ENCODE measurements at regions not wholly inside any gene's neighbourhood (a gene's known extent, or its start where the extent isn't known, plus 50 kb on each side); places are given as distances from the start of the nearest gene placed in this dataset.

DNA sequence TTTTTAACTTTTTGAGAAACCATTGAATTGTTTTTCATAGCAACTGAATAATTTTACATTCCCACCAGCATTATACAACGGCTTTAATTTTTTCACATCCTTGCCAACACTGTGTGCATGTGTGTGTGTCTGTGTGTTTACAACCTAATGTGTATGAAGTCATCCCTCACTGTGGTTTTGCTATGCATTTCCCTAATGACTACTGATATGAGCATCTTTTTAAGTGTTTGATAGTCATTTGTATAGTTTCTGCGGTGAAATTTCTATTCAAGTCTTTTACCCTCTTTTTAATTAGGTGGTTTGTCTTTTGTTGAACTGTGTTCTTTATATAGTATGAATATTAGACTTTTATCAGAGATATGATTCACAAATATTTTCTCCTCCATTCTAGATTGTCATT is 263.1 kb upstream of the COX7C start:
- TF ChIP-seq POLR2A (IDR thresholded peaks at IDR 0.05) = no peak
- TF ChIP-seq, protein P1, sequence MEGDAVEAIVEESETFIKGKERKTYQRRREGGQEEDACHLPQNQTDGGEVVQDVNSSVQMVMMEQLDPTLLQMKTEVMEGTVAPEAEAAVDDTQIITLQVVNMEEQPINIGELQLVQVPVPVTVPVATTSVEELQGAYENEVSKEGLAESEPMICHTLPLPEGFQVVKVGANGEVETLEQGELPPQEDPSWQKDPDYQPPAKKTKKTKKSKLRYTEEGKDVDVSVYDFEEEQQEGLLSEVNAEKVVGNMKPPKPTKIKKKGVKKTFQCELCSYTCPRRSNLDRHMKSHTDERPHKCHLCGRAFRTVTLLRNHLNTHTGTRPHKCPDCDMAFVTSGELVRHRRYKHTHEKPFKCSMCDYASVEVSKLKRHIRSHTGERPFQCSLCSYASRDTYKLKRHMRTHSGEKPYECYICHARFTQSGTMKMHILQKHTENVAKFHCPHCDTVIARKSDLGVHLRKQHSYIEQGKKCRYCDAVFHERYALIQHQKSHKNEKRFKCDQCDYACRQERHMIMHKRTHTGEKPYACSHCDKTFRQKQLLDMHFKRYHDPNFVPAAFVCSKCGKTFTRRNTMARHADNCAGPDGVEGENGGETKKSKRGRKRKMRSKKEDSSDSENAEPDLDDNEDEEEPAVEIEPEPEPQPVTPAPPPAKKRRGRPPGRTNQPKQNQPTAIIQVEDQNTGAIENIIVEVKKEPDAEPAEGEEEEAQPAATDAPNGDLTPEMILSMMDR (IDR thresholded peaks at IDR 0.05) = no peak
- WGBS, 2 donors = 84 to 88% methylated on average over 2 of the region's 2 CpGs
- no peak overlapping the region for H3K4me3 ChIP-seq (ENCODE audit: low read depth, poor library complexity, severe bottlenecking)
- DNase-seq (ENCODE audit: low spot score in 2 of 2) = no peak
- intact Hi-C loops (cut with DNase I; ENCODE audit: low total_unique reads) = no loop called here

- no peak for TF ChIP-seq POLR2A (IDR thresholded peaks at IDR 0.05)
- TF ChIP-seq, protein P1 (IDR thresholded peaks at IDR 0.05) = no peak
- WGBS, 2 donors = 65 to 76% methylated on average over 1 of the region's 1 CpG
- no peak overlapping the region for H3K4me3 ChIP-seq (ENCODE audit: low read depth, poor library complexity, severe bottlenecking)
- no peak for DNase-seq (ENCODE audit: low spot score in 2 of 2)
- intact Hi-C loops (cut with DNase I; ENCODE audit: low total_unique reads) = no loop called here
Observed at GRCh38 chr5:86360801-86361200, 256.9 kb upstream of the COX7C start.

- no peak for TF ChIP-seq POLR2A (IDR thresholded peaks at IDR 0.05)
- TF ChIP-seq, protein P1 (IDR thresholded peaks at IDR 0.05) = no peak
- intact Hi-C loops (cut with DNase I; ENCODE audit: low total_unique reads) = no loop called here
- no peak overlapping the region for H3K4me3 ChIP-seq (ENCODE audit: low read depth, poor library complexity, severe bottlenecking)
- no peak for DNase-seq (ENCODE audit: low spot score in 2 of 2)
Observed at GRCh38 chr5:86371061-86371460, 246.7 kb upstream of the COX7C start.

GRCh38 chr5:86374611-86375010 is 243.1 kb upstream of the COX7C start:
- DNase-seq (ENCODE audit: low spot score in 2 of 2) = no peak
- intact Hi-C loops (cut with DNase I; ENCODE audit: low total_unique reads) = no loop called here
- WGBS, 2 donors = 88 to 92% methylated on average over 3 of the region's 3 CpGs
- H3K4me3 ChIP-seq (ENCODE audit: low read depth, poor library complexity, severe bottlenecking) = no peak overlapping the region
- TF ChIP-seq, protein P1 (IDR thresholded peaks at IDR 0.05) = no peak
- no peak for TF ChIP-seq POLR2A (IDR thresholded peaks at IDR 0.05)

GRCh38 chr5:86376214-86376613 is 241.5 kb upstream of the COX7C start:
- WGBS, 2 donors = 80 to 81% methylated on average over 3 of the region's 3 CpGs
- H3K4me3 ChIP-seq (ENCODE audit: low read depth, poor library complexity, severe bottlenecking) = no peak overlapping the region
- no peak for DNase-seq (ENCODE audit: low spot score in 2 of 2)
- intact Hi-C loops (cut with DNase I; ENCODE audit: low total_unique reads) = no loop called here
- TF ChIP-seq, protein P1 (IDR thresholded peaks at IDR 0.05) = no peak
- no peak for TF ChIP-seq POLR2A (IDR thresholded peaks at IDR 0.05)

DNA sequence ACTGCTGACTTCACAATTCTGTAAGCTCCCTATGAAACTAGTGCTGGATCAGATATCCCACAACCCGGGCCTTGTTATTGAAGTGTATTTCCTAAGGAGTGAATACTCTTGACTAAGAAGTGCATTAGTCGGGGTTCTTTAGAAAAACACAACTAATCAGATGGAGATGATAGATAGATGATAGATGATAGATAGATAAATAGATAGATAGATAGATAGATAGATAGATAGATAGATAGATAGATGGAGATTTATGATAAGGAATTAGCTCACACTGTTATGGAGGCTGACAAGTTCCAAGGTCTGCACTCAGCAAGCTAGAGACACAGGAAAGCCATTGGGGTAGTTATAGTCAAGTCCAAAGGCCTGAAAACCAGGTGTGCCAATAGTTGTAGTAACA is 214.6 kb upstream of the COX7C start:
- 85 to 87% methylated on average over 2 of the region's 2 CpGs for WGBS, 2 donors
- TF ChIP-seq POLR2A (IDR thresholded peaks at IDR 0.05) = no peak
- TF ChIP-seq, protein P1 (IDR thresholded peaks at IDR 0.05) = no peak
- DNase-seq (ENCODE audit: low spot score in 2 of 2) = no peak
- intact Hi-C loops (cut with DNase I; ENCODE audit: low total_unique reads) = no loop called here
- H3K4me3 ChIP-seq (ENCODE audit: low read depth, poor library complexity, severe bottlenecking) = no peak overlapping the region
